Fibroblast of skin of abdomen (primary cell): ENCODE measurements at regions not wholly inside any gene's neighbourhood (a gene's known extent, or its start where the extent isn't known, plus 50 kb on each side); places are given as distances from the start of the nearest gene placed in this dataset.
"Not testable (repeated sequence)": the region's sequence is repeated elsewhere in the genome, so short reads cannot be mapped to it uniquely, and the experiment has no call there.

ENCODE experiments used
- DNase-seq: peaks from one replicate; pipeline ENCODE4 v3.0.0-alpha.2; 2013

GRCh38 chr16:29104600-29104999 lies 119.7 kb downstream of the LAT start:
- not testable (repeated sequence) for DNase-seq

- DNase-seq: not testable (repeated sequence)
These were observed 113.1 kb downstream of the LAT start for GRCh38 chr16:29097965-29098364.

GRCh38 chr16:29094729-29095624 lies 110.1 kb downstream of the LAT start:
- DNase-seq: not testable (repeated sequence)

- DNase-seq: not testable (repeated sequence)
These were observed 109.5 kb downstream of the LAT start for GRCh38 chr16:29094325-29094724.

- not testable (repeated sequence) for DNase-seq
These were observed 104.8 kb downstream of the LAT start for GRCh38 chr16:29089679-29090078.

GRCh38 chr16:29087673-29088072 lies 102.8 kb downstream of the LAT start:
- not testable (repeated sequence) for DNase-seq

GRCh38 chr16:29081829-29082639 lies 97.2 kb downstream of the LAT start:
- peak; percentile 7 for DNase-seq

- peak; percentile 21 for DNase-seq
These were observed 89.9 kb downstream of the LAT start for GRCh38 chr16:29074554-29075402.

GRCh38 chr16:29062235-29062634 lies 77.4 kb downstream of the LAT start:
- DNase-seq: not testable (repeated sequence)

- DNase-seq: not testable (repeated sequence)
These were observed 76.6 kb downstream of the LAT start for GRCh38 chr16:29061467-29061921.

- not testable (repeated sequence) for DNase-seq
These were observed 75.4 kb downstream of the LAT start for GRCh38 chr16:29060022-29060810.

GRCh38 chr16:29059575-29059974 lies 74.7 kb downstream of the LAT start:
- not testable (repeated sequence) for DNase-seq
